Limb (tissue), 2 donors: ENCODE measurements at regions not wholly inside any gene's neighbourhood (a gene's known extent, or its start where the extent isn't known, plus 50 kb on each side); places are given as distances from the start of the nearest gene placed in this dataset.

Experiments
- DNase-seq, 2 donors: peaks; one replicate each; pipeline ENCODE4 v3.0.0-alpha.2; 2016; ENCODE audit errors: extremely low spot score in 2 of 2

GRCh38 chr14:44720707-44721106 lies 213.6 kb upstream of the FSCB start:
- DNase-seq, result no peak

DNA sequence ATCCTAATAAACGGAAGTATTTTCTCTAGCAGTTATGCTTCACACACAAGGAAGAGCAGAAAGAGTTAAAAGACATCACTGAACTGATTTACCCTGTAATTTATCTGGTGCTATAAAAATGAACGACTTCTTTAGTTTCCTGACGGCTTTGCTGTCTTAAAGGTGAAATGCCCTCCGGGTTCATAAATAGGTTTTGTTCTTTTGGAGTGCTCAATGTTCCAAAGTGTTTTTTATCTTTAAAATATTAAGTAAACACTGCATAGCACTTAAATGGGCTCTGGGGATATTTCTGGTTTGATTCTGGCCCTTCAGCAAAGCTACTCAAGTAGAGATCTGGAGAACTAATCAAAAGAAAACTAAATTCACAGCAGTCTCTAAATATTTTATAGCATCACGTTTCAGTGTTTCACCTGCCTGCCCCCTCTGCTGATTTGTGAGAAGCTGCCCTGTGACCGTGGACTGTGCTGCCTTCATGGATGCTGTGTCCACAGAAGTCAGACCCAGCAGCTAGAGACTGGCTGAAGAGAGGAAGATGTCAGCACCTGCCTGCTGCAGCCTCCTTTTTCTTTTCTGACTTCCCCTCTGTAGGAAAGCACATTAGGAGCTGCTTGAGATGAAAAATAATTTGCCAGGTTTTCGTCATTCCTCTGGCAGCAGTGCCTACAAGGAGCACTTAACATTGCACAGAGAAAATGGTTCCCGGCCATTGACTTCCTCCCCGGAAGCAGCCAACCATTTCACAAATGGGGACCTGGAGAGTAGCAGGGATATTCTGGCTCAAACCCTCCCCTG lies 205.1 kb upstream of the FSCB start:
- no peak for DNase-seq

- DNase-seq, result no peak
Measured at GRCh38 chr14:44701563-44702263, 194.6 kb upstream of the FSCB start.

GRCh38 chr14:44700694-44701093 lies 193.6 kb upstream of the FSCB start:
- no peak for DNase-seq

GRCh38 chr14:44700184-44700583 lies 193.1 kb upstream of the FSCB start:
- DNase-seq, result no peak

DNA sequence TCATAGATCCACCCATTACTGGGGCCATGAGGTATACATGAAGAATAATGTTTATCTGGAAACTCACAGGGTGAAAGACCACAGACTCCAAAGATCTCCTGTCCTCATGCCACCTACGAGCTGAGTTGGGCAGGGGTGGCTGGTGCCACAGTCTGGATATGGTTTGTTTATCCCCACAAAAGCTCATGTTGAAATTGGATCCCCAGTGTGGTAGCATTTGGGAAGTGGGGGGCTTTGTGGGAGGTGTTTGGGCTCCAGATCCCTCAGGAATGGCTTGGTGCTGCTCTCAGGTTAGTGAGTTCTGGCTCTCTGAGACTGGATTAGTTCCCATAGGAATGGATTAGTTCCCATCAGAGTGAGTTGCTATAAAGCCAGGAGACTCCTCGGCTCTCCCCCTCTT lies 192.3 kb upstream of the FSCB start:
- DNase-seq, result no peak

DNA sequence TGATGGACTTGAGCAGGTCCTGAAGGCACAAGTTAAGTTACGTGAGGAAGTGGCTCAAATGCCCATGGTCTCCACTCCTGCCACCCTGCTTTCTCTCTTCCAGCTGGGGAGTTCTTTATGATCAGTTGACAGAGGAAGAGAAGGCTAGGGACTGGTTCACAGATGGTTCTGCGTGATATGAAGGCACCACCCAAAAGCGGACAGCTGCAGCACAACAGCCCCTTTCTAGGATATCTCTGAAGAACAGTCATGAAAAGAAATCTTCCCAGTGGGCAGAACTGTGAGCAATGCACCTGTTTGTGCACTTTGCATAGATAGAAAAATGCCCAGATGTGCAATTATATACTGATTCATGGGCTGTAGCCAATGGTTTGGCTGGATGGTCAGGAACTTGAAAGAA lies 162.4 kb upstream of the FSCB start:
- DNase-seq, result no peak

- no peak for DNase-seq
Measured at GRCh38 chr14:44663136-44663535, 156.1 kb upstream of the FSCB start.

DNA sequence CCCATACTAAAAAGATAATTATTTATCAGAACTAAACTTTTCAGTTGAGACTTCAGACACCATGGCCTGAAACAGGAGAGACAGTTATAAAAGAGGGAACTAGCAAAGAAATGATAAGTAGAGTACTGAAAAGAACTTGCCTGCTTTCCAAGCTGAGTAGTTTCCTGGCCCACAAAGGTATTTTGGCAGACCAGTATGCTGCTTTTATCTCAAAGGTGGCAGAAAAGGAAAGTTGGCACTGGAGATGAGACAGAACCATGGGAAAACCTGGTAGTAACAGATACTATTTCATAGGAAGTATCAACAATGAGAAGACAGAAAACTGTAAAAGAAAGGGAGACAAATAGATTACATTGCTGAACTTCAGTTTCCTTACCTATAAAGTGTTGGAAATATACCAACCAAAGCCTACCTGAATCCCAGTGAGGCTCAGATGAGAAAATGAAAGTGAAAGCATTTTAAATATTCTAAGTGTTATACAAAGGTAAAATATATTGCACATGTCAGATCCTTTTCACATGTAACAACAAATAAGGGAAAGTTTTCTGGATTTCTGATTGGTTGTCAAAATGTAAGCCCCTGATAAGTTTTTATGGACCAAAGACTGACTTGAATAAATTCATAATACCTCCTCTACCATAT lies 155.3 kb upstream of the FSCB start:
- DNase-seq, result no peak

DNA sequence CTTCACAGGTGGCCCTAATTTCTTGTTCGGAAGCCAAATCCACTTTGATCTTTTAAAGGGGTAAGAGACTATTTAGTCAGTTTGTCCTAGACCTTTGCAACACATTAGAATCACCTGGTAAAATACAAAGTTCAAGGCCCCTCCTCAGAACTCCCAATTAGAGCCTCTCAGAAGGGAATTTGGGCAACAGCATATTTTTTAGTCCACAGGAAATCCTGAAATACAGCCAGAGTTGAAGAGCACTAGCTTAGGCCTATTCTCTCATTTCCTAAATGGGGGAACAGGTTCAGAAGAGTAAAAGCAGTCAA lies 151.3 kb upstream of the FSCB start:
- DNase-seq, result no peak

- DNase-seq, result peak in 1 of 2 donors; percentile 52
Measured at GRCh38 chr14:44657696-44658388, 150.8 kb upstream of the FSCB start.

DNA sequence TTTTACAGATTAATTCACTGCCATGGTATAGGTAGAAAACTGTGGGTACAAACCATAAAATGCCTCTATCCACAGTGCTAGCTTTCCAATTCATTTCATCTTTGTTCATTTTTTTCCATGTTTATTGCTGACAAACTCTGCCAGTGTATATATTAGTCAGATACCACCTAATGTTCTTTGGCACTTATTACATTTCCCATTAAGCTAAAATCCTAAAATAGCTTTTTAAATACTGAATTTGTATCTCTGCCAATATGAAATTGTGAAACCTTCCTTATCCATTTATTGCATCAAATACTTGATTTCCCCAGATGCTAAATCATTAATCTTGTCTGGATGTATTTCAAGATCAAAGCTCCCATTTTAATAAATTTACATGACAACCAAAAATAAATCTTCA lies 150.1 kb upstream of the FSCB start:
- DNase-seq, result no peak

DNA sequence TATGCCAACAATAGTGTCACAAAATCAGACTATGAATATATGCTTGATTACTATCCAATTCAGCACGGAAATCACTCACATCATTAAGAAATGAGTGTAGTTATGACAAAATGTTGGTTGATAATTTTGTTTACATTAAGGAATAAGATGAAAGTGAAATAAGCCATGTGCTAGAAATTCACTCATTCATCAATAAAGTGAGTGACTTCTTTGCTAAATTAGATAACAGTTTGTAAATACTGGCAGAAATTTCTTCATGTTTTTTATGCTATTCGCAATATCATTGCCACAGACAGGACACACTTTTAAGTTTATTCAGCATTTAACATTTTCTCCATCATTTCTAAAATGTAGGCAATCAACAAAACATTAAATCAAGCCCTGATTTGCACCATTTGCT lies 147.5 kb upstream of the FSCB start:
- no peak for DNase-seq

- peak in 1 of 2 donors; percentile 13 for DNase-seq
Measured at GRCh38 chr14:44653641-44654040, 146.6 kb upstream of the FSCB start.

DNA sequence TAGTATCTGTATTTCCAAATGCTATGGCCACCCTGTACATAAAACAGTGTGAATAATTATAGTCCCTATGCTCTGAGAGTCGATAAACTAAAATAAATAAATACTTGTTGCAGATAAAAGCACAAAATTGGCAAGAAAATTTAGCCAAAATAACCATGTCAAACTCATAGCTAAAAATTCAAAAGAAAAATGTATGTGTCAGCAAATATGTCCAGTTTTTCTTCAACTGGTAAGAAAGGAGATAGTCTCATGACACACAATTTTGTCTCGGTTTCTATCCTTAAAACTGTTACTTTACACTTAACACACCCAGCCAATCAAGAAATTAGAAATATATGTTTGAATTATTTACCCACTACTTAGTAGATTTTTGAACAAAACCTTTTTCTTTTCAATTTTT lies 145.6 kb upstream of the FSCB start:
- DNase-seq, result no peak

DNA sequence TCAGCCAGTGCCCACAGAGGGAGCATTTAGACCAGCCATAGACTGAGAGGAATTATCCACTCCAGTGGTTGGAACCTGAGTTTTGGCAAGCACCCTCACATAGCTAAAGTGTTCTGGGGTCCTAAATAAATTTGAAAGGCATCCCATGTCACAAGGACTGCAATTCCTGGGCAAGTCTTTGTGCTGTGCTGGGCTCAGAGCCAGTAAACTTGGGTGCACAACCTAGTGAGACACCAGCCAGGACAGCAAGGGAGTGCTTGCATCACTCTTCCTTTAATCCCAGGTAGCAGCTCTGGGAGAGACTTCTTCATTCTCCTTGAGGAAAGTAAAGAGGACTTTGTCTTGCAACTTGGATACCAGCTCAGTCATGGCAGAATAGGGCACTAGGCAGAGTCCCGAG lies 142.0 kb upstream of the FSCB start:
- no peak for DNase-seq

DNA sequence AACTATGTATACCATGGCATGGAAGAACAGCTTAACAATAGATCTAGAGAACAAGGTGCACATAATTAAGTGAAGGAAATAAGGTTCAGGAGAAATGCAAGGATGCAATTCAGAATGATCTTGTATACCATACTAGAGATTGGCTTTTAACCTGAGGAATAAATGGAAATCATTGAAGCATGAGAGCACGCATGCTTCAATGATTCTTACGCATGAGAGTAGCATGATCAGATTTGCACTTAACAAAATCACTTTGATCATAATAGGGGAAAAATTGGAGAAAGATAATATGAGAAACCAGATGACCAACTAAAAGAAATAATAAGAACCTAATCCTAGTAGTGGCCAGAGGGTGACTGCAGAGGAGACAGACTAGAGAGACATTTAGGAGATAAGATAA lies 133.3 kb upstream of the FSCB start:
- no peak for DNase-seq

- DNase-seq, result no peak
Measured at GRCh38 chr14:44639781-44640385, 132.8 kb upstream of the FSCB start.

DNA sequence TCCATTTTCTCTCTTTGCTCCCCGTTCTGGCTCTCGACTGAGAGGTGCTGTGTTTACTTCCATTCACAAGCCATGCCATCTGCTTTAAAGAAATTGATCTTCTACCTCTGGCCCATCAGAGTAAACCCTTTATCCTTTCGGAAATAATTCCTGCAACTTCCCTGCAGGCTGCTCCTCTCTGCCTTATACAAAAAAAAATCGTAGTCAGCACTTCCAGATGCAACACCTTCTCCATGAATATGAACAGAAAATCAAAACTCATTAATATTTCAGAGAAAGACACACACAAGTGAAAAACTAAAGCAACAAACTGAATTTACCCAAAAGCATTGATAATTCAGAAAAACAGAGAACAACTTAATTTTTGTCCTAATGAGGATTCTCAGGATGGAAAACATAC lies 127.6 kb upstream of the FSCB start:
- DNase-seq, result no peak

- DNase-seq, result no peak
Measured at GRCh38 chr14:44626423-44626822, 119.3 kb upstream of the FSCB start.

DNA sequence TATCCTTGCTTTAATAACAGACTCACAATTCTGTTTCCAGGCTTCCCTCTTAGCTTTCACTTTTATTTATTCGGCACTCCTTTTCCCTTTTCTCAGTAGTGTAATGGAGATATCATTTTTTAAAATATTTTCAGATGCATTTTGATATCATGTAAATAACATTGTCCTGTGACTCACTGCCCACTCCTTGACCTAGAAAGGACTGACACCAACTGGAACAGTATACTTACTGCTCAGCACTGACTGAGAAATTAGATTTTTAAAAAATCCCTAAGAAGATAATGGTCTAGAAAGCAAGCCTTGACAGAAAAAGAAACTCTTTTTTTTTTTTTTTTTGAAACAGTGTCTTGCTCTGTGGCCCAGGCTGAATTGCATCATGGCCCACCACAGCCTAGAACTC lies 118.0 kb upstream of the FSCB start:
- DNase-seq, result no peak
